ENCODE measurements at regions not wholly inside any gene's neighbourhood (a gene's known extent, or its start where the extent isn't known, plus 50 kb on each side); places are given as distances from the start of the nearest gene placed in this dataset.

DNA sequence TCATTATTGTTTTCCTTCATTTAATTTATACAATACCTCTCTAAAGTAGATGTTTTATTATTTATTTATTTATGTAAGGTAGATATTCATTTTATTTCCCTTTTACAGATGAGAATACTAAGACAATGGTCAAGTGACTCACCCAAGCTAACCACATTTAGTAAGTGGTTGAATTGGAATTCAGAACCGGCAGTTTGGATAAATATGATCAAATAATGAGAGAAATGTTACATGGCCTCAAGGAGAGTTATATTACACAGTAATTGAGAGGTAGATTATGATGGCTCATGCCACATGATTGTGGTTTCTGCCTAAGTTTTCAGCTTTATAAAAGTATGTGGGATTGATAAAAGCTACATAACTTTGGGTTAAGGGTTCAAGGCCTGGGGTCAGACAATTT is 239.4 kb upstream of the BOD1L1 start:
- H3K36me3 Mint-ChIP-seq, result peaks cover 0 to 14% of the 10 kb centered on the region in 2 donors
- ATAC-seq (ENCODE audit: low read depth in 2 of 2), result no peak
- no peaks in the 10 kb centered on the region for H3K4me1 Mint-ChIP-seq
- no peak overlapping the region for H3K4me3 Mint-ChIP-seq
- peaks cover 7 to 27% (median 19%) of the 10 kb centered on the region in 7 donors for H3K9me3 Mint-ChIP-seq
- peaks cover 0 to 5% (median 0%) of the 10 kb centered on the region in 3 donors for H3K27me3 Mint-ChIP-seq
- DNase-seq, result no peak
- H3K27ac Mint-ChIP-seq, result no peak overlapping the region

DNA sequence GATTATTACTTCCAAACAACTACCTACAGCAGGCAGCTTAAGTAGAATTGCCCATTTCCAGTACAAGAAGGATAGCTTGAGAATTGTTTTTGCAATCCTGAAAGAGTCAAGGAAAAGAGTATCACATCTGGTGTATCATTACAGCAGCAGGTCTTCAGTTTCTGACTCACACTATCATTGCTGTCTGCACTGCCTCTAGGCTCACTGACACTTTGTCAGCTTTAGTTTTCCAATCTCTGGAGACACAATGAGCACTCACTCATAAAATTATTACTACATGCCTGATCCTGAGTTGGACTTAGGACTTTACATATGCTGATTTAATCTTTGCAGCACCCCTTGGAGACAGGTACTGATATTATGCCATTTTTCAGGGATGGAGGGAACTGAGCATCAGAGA is 244.6 kb upstream of the BOD1L1 start:
- Mint-ChIP-seq H3K27ac (no peak overlapping the region), H3K4me1 (no peaks in the 10 kb centered on the region), H3K4me3 (no peak overlapping the region), H3K9me3 (peaks cover 0 to 5% (median 2%) of the 10 kb centered on the region in 7 donors), H3K27me3 (peaks cover 0 to 5% (median 0%) of the 10 kb centered on the region in 3 donors), H3K36me3 (no peaks in the 10 kb centered on the region)
- ATAC-seq (ENCODE audit: low read depth in 2 of 2), result no peak
- no peak for DNase-seq

DNA sequence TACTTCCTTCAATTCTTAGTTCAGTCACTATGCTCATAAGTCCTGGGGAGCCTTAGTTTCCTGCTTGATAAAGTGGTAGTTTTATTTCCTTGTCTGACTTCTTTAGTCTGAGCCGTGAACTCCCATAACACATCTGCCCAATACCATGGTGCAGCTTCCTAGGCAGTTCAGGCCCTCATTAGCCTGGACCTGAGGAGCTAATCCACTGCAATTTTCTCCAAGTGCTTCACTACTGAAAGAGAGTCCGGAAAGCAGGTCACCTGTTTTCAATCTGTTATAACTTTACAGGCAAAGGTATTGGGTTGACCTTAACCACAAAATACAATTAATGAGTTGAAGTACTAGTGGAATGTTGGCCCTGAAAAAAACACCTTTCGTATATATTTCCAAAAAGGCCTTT is 245.4 kb upstream of the BOD1L1 start:
- H3K36me3 Mint-ChIP-seq, result no peaks in the 10 kb centered on the region
- ATAC-seq (ENCODE audit: low read depth in 2 of 2) (no peak), DNase-seq (no peak)
- no peak overlapping the region for H3K27ac Mint-ChIP-seq
- no peak overlapping the region for H3K4me3 Mint-ChIP-seq
- H3K4me1 Mint-ChIP-seq, result no peaks in the 10 kb centered on the region
- H3K27me3 Mint-ChIP-seq, result peaks cover 0 to 5% (median 0%) of the 10 kb centered on the region in 3 donors
- peaks cover 0 to 5% (median 1%) of the 10 kb centered on the region in 7 donors for H3K9me3 Mint-ChIP-seq

DNA sequence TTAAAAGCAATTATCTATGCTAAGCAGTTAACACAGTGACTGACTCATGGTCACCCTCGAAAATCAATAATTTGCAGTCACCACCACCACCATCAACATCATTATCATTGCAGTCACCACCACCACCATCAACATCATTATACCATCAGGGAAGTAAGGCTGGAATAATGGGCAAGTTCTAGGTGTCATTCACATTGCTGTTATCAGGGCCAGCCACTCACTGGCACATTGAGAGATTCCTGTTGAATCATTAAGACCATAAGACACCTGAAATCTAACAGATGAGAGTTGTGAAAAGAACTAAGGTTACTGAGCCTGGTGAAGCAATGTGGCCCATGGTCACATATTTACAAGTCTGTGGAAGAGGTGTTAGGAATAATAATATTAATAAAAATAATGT is 247.7 kb upstream of the BOD1L1 start:
- no peak overlapping the region for H3K27ac Mint-ChIP-seq
- H3K27me3 Mint-ChIP-seq, result peaks cover 0 to 10% (median 0%) of the 10 kb centered on the region in 3 donors
- no peaks in the 10 kb centered on the region for H3K36me3 Mint-ChIP-seq
- H3K4me3 Mint-ChIP-seq, result no peak overlapping the region
- peaks cover 0 to 5% (median 0%) of the 10 kb centered on the region in 7 donors for H3K9me3 Mint-ChIP-seq
- no peak for ATAC-seq (ENCODE audit: low read depth in 2 of 2)
- no peaks in the 10 kb centered on the region for H3K4me1 Mint-ChIP-seq
- no peak for DNase-seq

DNA sequence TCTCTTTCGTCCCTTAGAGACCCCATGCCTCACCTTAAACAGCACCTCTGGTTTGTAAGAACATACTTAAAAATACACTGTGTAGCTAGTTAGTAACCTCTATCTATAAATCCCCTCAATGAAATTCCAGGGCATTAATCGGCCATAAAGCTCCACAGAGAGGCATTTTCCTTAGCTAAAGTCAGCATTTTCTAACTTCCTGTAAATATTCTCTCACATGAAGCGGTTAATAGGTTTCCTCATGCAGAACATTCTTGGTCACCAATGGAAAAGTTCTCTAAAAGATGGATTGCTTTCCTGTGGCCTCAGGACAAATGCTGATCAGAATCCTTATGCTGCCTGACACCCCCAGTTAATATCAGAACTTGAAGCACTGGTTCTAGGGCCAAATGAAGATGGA is 248.6 kb upstream of the BOD1L1 start:
- Mint-ChIP-seq H3K27me3 (peaks cover 0 to 8% (median 0%) of the 10 kb centered on the region in 3 donors), H3K36me3 (no peaks in the 10 kb centered on the region), H3K9me3 (peaks cover 0 to 5% (median 0%) of the 10 kb centered on the region in 7 donors), H3K27ac (no peak overlapping the region), H3K4me1 (no peaks in the 10 kb centered on the region), H3K4me3 (no peak overlapping the region)
- DNase-seq (no peak), ATAC-seq (ENCODE audit: low read depth in 2 of 2) (no peak)

DNA sequence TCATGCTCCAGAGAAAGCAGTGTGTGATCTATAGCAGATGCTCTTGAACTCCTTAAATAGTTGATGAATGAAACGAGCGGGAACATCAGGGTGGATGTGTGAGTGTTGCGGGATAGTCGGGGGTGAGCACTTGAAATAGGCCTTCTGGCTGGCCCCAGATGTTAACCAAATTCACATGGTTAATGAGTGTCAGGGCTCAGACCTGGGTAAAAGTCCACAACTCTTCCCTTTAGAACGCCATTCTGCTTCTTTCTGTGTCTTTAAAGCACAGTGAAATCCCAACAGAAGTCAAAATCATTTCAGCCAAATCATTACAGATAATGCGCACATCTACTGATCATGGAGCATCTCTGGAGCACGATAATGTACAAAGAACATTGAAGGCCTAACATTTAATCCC is 249.4 kb upstream of the BOD1L1 start:
- Mint-ChIP-seq H3K36me3 (no peaks in the 10 kb centered on the region), H3K27ac (no peak overlapping the region), H3K4me1 (no peaks in the 10 kb centered on the region), H3K27me3 (peaks cover 0 to 5% (median 0%) of the 10 kb centered on the region in 3 donors), H3K4me3 (no peak overlapping the region), H3K9me3 (peaks cover 0 to 5% (median 0%) of the 10 kb centered on the region in 7 donors)
- DNase-seq (no peak), ATAC-seq (ENCODE audit: low read depth in 2 of 2) (no peak)

DNA sequence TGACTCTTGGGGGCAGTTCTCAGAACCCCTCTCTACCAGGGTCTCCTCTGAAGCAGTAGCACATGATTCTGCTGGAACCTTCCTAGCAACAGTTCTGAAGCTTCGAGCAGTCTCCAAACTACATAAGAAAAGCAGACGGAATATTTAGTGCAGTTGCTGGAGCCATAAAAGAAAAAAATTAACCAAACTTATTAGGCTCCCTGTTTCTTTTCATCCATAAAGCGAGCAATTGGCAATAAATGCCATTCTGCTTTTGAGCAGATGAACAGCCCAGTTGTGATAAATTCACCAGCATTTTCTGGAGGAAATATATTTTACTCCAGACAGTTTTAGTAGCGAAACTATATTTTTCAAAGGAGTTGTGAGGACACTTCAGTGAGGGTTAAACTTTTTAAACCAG is 250.1 kb upstream of the BOD1L1 start:
- ATAC-seq (ENCODE audit: low read depth in 2 of 2) (no peak), DNase-seq (no peak)
- Mint-ChIP-seq H3K27ac (no peak overlapping the region), H3K27me3 (peaks cover 0 to 5% (median 0%) of the 10 kb centered on the region in 3 donors), H3K36me3 (no peaks in the 10 kb centered on the region), H3K4me3 (no peak overlapping the region), H3K9me3 (peaks cover 0 to 5% (median 0%) of the 10 kb centered on the region in 7 donors), H3K4me1 (no peaks in the 10 kb centered on the region)

DNA sequence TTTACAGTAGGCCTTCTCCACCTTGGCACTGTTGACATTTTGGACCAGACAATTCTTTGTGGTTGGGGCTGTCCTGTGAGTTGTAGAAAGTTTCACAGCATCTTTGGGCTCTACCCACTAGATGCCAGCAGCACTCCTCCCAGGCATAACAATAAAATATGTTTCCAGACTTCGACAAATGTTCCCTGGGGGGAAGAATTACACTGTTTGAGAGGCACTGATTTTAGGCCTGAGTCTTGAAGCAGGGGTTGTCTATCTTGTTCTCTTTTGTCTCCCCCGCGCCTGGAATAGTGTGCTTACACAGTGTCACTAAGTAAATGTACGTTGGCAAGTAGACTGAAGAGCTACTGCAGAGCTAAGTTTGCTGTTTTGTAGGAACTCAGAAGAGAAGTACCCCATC is 254.4 kb upstream of the BOD1L1 start:
- Mint-ChIP-seq H3K9me3 (peaks cover 0 to 3% (median 0%) of the 10 kb centered on the region in 7 donors), H3K4me3 (no peak overlapping the region), H3K27me3 (peaks cover 0 to 5% (median 0%) of the 10 kb centered on the region in 3 donors), H3K36me3 (no peaks in the 10 kb centered on the region), H3K27ac (no peak overlapping the region), H3K4me1 (no peaks in the 10 kb centered on the region)
- ATAC-seq (ENCODE audit: low read depth in 2 of 2) (no peak), DNase-seq (no peak)

DNA sequence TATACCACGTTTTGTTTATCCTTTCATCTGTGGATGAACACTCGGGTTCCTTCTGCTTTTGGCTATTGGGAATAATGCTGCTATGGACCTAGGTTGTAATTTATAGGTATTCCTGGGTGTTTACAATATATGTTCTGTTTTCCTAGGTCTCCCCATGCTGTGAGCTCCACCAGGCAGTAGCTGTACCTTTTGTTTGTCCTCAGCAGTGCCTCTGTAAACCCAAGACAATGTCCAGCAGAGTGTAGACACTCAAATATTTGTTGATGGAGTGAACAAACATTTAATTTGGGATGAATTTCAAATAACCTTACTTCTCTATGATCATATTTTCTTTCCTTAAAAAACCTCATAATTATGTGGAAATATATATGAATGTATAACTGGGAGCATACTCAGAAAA is 259.5 kb upstream of the BOD1L1 start:
- no peak for ATAC-seq (ENCODE audit: low read depth in 2 of 2)
- Mint-ChIP-seq H3K4me3 (no peak overlapping the region), H3K27me3 (peaks cover 0 to 10% (median 0%) of the 10 kb centered on the region in 3 donors), H3K27ac (no peak overlapping the region), H3K36me3 (no peaks in the 10 kb centered on the region), H3K4me1 (no peaks in the 10 kb centered on the region), H3K9me3 (peaks cover 0 to 5% (median 0%) of the 10 kb centered on the region in 7 donors)
- no peak for DNase-seq

DNA sequence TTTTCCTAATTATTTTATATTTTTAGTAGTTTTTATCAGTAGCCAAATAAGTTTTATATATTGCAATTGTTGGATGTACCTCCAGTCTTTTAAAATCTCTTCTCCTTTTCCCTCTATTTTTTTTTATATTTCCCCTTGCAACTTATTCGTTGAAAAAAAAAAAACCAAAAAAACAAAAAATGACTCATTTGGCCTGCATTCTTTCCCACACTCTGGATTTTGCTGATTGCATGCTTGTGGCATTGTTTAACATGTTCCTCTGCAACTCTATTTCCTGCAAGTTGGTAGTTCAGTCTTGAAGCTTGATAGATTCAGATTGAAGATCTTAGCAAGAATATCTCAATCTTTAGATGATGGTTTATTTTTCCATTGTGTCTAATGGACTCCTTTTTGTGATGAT is 260.6 kb upstream of the BOD1L1 start:
- Mint-ChIP-seq H3K36me3 (no peaks in the 10 kb centered on the region), H3K9me3 (peaks cover 0 to 5% (median 0%) of the 10 kb centered on the region in 7 donors), H3K27ac (no peak overlapping the region), H3K4me3 (no peak overlapping the region), H3K27me3 (peaks cover 0 to 10% (median 0%) of the 10 kb centered on the region in 3 donors), H3K4me1 (no peaks in the 10 kb centered on the region)
- no peak for ATAC-seq (ENCODE audit: low read depth in 2 of 2)
- no peak for DNase-seq

DNA sequence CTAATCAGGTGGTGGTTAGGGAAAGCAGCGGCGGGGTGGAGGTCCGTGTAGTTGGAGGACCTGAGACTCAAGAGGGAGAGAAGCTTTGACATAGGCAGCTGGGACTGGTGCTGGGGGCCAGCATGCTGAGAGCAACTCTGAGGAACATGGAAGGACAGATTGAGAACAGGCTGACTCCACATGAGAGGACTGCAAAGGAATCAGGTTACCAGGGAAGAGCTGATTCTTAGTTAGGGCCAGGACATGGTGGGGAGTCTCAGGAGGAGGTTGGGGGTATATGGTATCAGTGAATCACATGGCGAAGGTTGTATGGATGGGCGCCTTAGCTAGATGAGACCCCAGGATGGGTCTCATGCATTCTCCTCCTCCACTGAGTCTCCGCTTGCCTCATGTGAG is 264.0 kb upstream of the BOD1L1 start:
- Mint-ChIP-seq H3K27ac (no peak overlapping the region), H3K27me3 (peaks cover 0 to 10% (median 0%) of the 10 kb centered on the region in 3 donors), H3K4me3 (no peak overlapping the region), H3K36me3 (no peaks in the 10 kb centered on the region), H3K9me3 (peaks cover 0 to 5% (median 0%) of the 10 kb centered on the region in 7 donors), H3K4me1 (no peaks in the 10 kb centered on the region)
- ATAC-seq (ENCODE audit: low read depth in 2 of 2) (no peak), DNase-seq (no peak)

DNA sequence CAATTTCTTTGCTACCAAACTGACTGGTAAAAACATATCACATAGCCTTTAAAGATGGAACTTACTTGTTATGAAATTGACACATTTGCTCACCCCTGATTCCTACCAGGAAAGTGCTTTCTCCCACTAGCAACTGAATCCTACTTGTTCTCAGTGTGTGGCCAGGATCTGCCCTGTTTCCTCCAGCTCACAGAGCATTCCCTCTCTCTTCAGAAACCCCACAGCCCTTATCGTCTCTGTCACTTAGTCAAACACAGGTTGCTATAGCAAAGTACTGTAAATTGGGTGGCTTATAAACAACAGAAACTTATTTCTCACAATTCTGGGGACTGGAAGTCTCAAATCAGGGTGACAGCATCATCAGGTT is 265.2 kb upstream of the BOD1L1 start:
- ATAC-seq (ENCODE audit: low read depth in 2 of 2) (no peak), DNase-seq (no peak)
- Mint-ChIP-seq H3K36me3 (no peaks in the 10 kb centered on the region), H3K27ac (no peak overlapping the region), H3K27me3 (peaks cover 0 to 10% (median 0%) of the 10 kb centered on the region in 3 donors), H3K4me3 (no peak overlapping the region), H3K9me3 (peaks cover 0 to 5% (median 0%) of the 10 kb centered on the region in 7 donors), H3K4me1 (no peaks in the 10 kb centered on the region)

DNA sequence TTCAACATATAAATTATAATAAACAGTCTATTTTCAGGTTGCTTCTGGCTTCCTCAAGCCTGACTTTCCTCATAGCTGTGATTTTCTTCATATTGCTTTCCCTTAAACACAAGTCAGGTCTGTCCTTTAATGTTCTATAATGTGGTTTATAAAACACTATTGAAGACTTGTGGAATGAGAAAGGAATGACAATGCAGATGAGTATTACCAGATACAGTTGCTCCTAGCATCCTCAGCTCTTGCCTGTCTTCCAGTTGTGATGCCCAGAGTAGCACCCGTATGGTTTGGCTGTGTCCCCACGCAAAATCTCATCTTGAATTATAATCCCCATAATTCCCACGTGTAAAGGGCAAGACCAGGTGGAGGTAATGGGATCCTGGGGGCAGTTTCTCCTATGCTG is 265.7 kb upstream of the BOD1L1 start:
- no peak for DNase-seq
- no peak overlapping the region for H3K27ac Mint-ChIP-seq
- no peak for ATAC-seq (ENCODE audit: low read depth in 2 of 2)
- peaks cover 0 to 5% (median 0%) of the 10 kb centered on the region in 7 donors for H3K9me3 Mint-ChIP-seq
- H3K4me3 Mint-ChIP-seq, result no peak overlapping the region
- no peaks in the 10 kb centered on the region for H3K4me1 Mint-ChIP-seq
- peaks cover 0 to 15% (median 0%) of the 10 kb centered on the region in 3 donors for H3K27me3 Mint-ChIP-seq
- no peaks in the 10 kb centered on the region for H3K36me3 Mint-ChIP-seq

DNA sequence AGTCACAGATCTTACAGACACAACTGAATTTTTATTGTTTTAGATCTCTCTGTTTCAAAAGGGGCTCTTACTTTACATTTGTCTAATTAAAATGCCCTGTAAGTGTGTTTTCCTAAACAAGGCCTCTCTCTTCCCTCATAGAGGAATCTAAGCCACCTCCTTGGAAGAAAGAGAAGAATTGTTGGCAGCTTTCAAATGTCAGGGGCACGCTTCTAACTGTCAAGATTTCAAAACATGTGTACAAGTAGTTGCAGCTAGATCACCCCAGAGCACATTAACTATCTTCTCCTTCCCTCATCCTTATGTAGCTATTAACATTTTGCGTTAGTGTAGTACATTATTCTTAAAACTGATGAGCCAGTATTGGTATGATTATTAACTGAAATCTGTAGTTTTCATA is 266.5 kb upstream of the BOD1L1 start:
- Mint-ChIP-seq H3K27me3 (peaks cover 0 to 20% (median 0%) of the 10 kb centered on the region in 3 donors), H3K36me3 (no peaks in the 10 kb centered on the region), H3K9me3 (peaks cover 0 to 5% (median 0%) of the 10 kb centered on the region in 7 donors), H3K4me1 (no peaks in the 10 kb centered on the region), H3K27ac (no peak overlapping the region), H3K4me3 (no peak overlapping the region)
- ATAC-seq (ENCODE audit: low read depth in 2 of 2) (no peak), DNase-seq (no peak)

DNA sequence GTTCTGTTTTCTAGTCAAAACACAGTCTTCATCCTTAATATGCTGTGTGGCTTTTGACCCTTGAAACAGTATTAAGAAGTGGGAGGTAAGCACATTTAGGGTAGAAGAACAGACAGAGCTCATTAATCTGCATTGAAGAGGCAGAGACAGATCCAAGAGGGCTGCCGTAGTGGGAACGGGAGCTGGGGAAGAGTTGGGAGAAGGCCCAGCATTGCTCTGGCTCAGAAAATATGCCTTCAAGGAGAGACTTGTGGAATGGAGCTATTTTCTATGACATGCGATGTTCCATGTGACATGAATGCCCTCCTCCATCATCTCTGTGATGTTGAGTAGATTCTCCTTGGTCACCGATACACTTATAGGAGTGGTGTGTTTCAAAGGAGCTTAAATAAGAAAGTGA is 273.3 kb upstream of the BOD1L1 start:
- no peaks in the 10 kb centered on the region for H3K9me3 Mint-ChIP-seq
- no peak overlapping the region for H3K27ac Mint-ChIP-seq
- H3K4me3 Mint-ChIP-seq, result no peak overlapping the region
- ATAC-seq (ENCODE audit: low read depth in 2 of 2) (no peak), DNase-seq (no peak)
- no peaks in the 10 kb centered on the region for H3K4me1 Mint-ChIP-seq
- H3K36me3 Mint-ChIP-seq, result no peaks in the 10 kb centered on the region
- H3K27me3 Mint-ChIP-seq, result peaks cover 0 to 10% (median 0%) of the 10 kb centered on the region in 3 donors

All from naive B cell (primary cell).